ENCODE measurements at regions not wholly inside any gene's neighbourhood (a gene's known extent, or its start where the extent isn't known, plus 50 kb on each side); places are given as distances from the start of the nearest gene placed in this dataset.

- TF ChIP-seq POLR2AphosphoS5 (IDR thresholded peaks at IDR 0.05; ENCODE audit: insufficient read depth in 1 of 2, low read depth in 1 of 2) (no peak), CTCF (IDR thresholded peaks at IDR 0.05) (no peak)
Observed at GRCh38 chr3:30452446-30452845, 154.0 kb upstream of the TGFBR2 start.
